Type B pancreatic cell (in vitro differentiated cells): ENCODE measurements at regions not wholly inside any gene's neighbourhood (a gene's known extent, or its start where the extent isn't known, plus 50 kb on each side); places are given as distances from the start of the nearest gene placed in this dataset.

Experiments used
- DNase-seq: peaks from one replicate; pipeline ENCODE4 v3.0.0; 2021; ENCODE audit warnings: mixed read lengths; ENCODE audit not compliant: unreplicated experiment; ENCODE audit errors: extremely low spot score
- H3K27ac Mint-ChIP-seq: 2 replicates; pipeline ENCODE4 v1.8.0; 2021; ENCODE audit warnings: mild to moderate bottlenecking, mixed read lengths
- H3K27me3 Mint-ChIP-seq: 2 replicates; pipeline ENCODE4 v1.8.0; 2021; ENCODE audit warnings: mixed read lengths
- H3K36me3 Mint-ChIP-seq: 2 replicates; pipeline ENCODE4 v1.8.0; 2021; ENCODE audit warnings: mixed read lengths
- H3K4me1 Mint-ChIP-seq: one replicate; pipeline ENCODE4 v1.8.0; 2021; ENCODE audit warnings: mixed read lengths; ENCODE audit not compliant: unreplicated experiment
- H3K4me3 Mint-ChIP-seq: 2 replicates; pipeline ENCODE4 v1.8.0; 2021; ENCODE audit warnings: mild to moderate bottlenecking, mixed read lengths
- H3K9me3 Mint-ChIP-seq: 2 replicates; pipeline ENCODE4 v1.8.0; 2021; ENCODE audit warnings: mixed read lengths
- CTCF ChIP-seq: fragments of 200-600 bp; sonication (generic); conservative IDR thresholded peaks from 2 replicates; pipeline ENCODE4 v1.5.0; 2021; ENCODE audit warnings: antibody characterized with exemption, mild to moderate bottlenecking

- Mint-ChIP-seq H3K27me3 (peaks cover 4% of the 10 kb centered on the region), H3K9me3 (no peaks in the 10 kb centered on the region), H3K4me1 (no peaks in the 10 kb centered on the region), H3K36me3 (no peaks in the 10 kb centered on the region), H3K4me3 (no peak overlapping the region), H3K27ac (no peak overlapping the region)
- TF ChIP-seq CTCF, result no peak
- no peak for DNase-seq
These were observed 51.6 kb upstream of the MPP7 start for GRCh38 chr10:28354511-28354910.

- DNase-seq, result no peak
- Mint-ChIP-seq H3K9me3 (no peaks in the 10 kb centered on the region), H3K27ac (no peak overlapping the region), H3K27me3 (peaks cover 4% of the 10 kb centered on the region), H3K4me3 (no peak overlapping the region), H3K4me1 (no peaks in the 10 kb centered on the region), H3K36me3 (no peaks in the 10 kb centered on the region)
- TF ChIP-seq CTCF, result no peak
These were observed 52.5 kb upstream of the MPP7 start for GRCh38 chr10:28355376-28355775.

- TF ChIP-seq CTCF, result no peak
- Mint-ChIP-seq H3K27ac (no peak overlapping the region), H3K9me3 (no peaks in the 10 kb centered on the region), H3K4me3 (no peak overlapping the region), H3K4me1 (no peaks in the 10 kb centered on the region), H3K27me3 (no peaks in the 10 kb centered on the region), H3K36me3 (no peaks in the 10 kb centered on the region)
- no peak for DNase-seq
These were observed 56.5 kb upstream of the MPP7 start for GRCh38 chr10:28359334-28359733.

GRCh38 chr10:28360175-28360574 lies 57.3 kb upstream of the MPP7 start:
- Mint-ChIP-seq H3K4me1 (no peaks in the 10 kb centered on the region), H3K36me3 (no peaks in the 10 kb centered on the region), H3K9me3 (no peaks in the 10 kb centered on the region), H3K27me3 (no peaks in the 10 kb centered on the region), H3K27ac (no peak overlapping the region), H3K4me3 (no peak overlapping the region)
- TF ChIP-seq CTCF, result no peak
- no peak for DNase-seq

GRCh38 chr10:28363376-28363775 lies 60.5 kb upstream of the MPP7 start:
- Mint-ChIP-seq H3K4me1 (peaks cover 19% of the 10 kb centered on the region), H3K9me3 (peaks cover 4% of the 10 kb centered on the region), H3K27ac (no peak overlapping the region), H3K36me3 (no peaks in the 10 kb centered on the region), H3K27me3 (peaks cover 6% of the 10 kb centered on the region), H3K4me3 (no peak overlapping the region)
- TF ChIP-seq CTCF, result no peak
- DNase-seq, result no peak

- H3K27me3 Mint-ChIP-seq, result peaks cover 6% of the 10 kb centered on the region
- no peaks in the 10 kb centered on the region for H3K36me3 Mint-ChIP-seq
- DNase-seq, result no peak
- H3K27ac Mint-ChIP-seq, result peak overlapping the region; percentile 59
- TF ChIP-seq CTCF, result no peak
- peaks cover 4% of the 10 kb centered on the region for H3K9me3 Mint-ChIP-seq
- H3K4me3 Mint-ChIP-seq, result peak overlapping the region; percentile 61
- H3K4me1 Mint-ChIP-seq, result peaks cover 20% of the 10 kb centered on the region
These were observed 63.0 kb upstream of the MPP7 start for GRCh38 chr10:28365840-28366239.
